ENCODE measurements at regions not wholly inside any gene's neighbourhood (a gene's known extent, or its start where the extent isn't known, plus 50 kb on each side); places are given as distances from the start of the nearest gene placed in this dataset.

GRCh38 chr16:5309946-5310611 lies 212.5 kb upstream of the EEF2KMT start (continued):
- TF ChIP-seq ZNF462 (CRISPR knock-in tag; IDR thresholded peaks at IDR 0.05), result no peak
- TF ChIP-seq CREB1 (CRISPR knock-in tag; IDR thresholded peaks at IDR 0.05; ENCODE audit: low read depth), result no peak
- no peak for TF ChIP-seq REST (IDR thresholded peaks at IDR 0.05; ENCODE audit: unreplicated experiment)
- TF ChIP-seq ZNF114 (CRISPR knock-in tag; IDR thresholded peaks at IDR 0.05), result no peak
- TF ChIP-seq EZH2phosphoT487 (IDR thresholded peaks at IDR 0.05; ENCODE audit: unreplicated experiment), result no peak
